Coronary artery (tissue), 2 donors: ENCODE measurements at regions not wholly inside any gene's neighbourhood (a gene's known extent, or its start where the extent isn't known, plus 50 kb on each side); places are given as distances from the start of the nearest gene placed in this dataset.
"Not testable (repeated sequence)": the region's sequence is repeated elsewhere in the genome, so short reads cannot be mapped to it uniquely, and the experiment has no call there.

ENCODE experiments used
- DNase-seq: peaks from one replicate; pipeline ENCODE4 v3.0.0-alpha.2; 2017; ENCODE audit warnings: low spot score
- H3K27ac ChIP-seq, 2 donors: fragments of 200-600 bp; sonication (generic); one replicate each; pipeline ENCODE4 v1.5.1; 2016 to 2019
- H3K4me3 ChIP-seq: fragments of 200-600 bp; sonication (generic); 2 replicates; pipeline ENCODE4 v1.5.1; 2016; ENCODE audit warnings: mild to moderate bottlenecking, moderate library complexity
- CTCF ChIP-seq: fragments of 200-600 bp; sonication (generic); IDR thresholded peaks from one replicate; pipeline ENCODE4 v1.5.1; 2019; ENCODE audit warnings: antibody characterized with exemption

- H3K4me3 ChIP-seq = peak overlapping the region; percentile 70
- peak overlapping the region; percentile 54 to 88 for H3K27ac ChIP-seq
- no peak for DNase-seq
- TF ChIP-seq CTCF = no peak
Observed at GRCh38 chr15:99487337-99487730, 78.5 kb upstream of the MEF2A start.

- no peak for DNase-seq
- Histone ChIP-seq H3K27ac (no peak overlapping the region), H3K4me3 (no peak overlapping the region)
- no peak for TF ChIP-seq CTCF
Observed at GRCh38 chr15:99492275-99492674, 73.5 kb upstream of the MEF2A start.

- TF ChIP-seq CTCF = no peak
- no peak for DNase-seq
- Histone ChIP-seq H3K4me3 (no peak overlapping the region), H3K27ac (no peak overlapping the region)
Observed at GRCh38 chr15:99492716-99493115, 73.1 kb upstream of the MEF2A start.

DNA sequence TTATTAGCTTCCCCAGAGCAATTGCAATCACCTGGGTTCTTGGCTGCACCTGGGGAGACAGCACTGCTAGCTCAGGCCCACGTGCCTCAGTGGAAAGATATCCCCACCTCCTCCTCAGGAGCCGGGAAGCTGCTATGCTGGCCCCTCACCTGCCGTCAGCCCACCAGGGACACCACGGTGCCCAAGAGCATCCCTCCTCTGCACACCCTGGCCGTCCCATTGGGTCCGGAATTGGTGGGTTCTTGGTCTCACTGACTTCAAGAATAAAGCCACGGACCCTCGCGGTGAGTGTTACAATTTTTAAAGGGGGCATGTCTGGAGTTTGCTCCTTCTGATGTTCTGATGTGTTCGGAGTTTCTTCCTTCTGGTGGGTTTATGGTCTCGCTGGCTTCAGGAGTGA lies 72.3 kb upstream of the MEF2A start:
- DNase-seq = no peak
- no peak overlapping the region for H3K4me3 ChIP-seq
- no peak overlapping the region for H3K27ac ChIP-seq
- TF ChIP-seq CTCF = no peak

DNA sequence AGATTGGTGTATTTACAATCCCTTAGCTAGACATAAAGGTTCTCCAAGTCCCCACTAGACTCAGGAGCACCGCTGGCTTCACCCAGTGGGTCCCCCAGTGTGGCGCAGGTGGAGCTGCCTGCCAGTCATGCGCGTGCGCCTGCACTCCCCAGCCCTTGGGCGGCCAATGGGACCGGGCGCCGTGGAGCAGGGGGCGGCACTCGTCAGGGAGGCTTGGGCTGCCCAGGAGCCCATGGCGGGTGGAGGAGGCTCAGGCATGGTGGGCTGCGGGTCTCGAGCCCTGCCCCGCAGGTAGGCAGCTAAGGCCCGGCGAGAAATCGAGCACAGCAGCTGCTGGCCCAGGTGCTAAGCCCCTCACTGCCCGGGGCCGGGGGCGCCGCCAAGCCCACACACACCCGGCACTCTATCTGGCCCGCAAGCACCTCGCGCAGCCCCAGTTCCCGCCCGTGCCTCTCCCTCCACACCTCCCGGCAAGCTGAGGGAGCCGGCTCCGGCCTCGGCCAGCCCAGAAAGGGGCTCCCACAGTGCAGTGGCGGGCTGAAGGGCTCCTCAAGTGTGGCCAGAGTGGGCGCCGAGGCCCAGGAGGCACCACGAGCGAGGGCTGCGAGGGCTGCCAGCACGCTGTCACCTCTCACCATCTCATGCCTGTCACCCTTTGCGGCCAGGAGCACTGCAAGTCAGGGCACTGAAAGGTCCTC lies 71.1 kb upstream of the MEF2A start:
- DNase-seq, H3K4me3 ChIP-seq, H3K27ac ChIP-seq: not testable (repeated sequence)

GRCh38 chr15:99495430-99496301 lies 70.1 kb upstream of the MEF2A start:
- no peak overlapping the region for H3K27ac ChIP-seq
- no peak for DNase-seq
- TF ChIP-seq CTCF = no peak
- no peak overlapping the region for H3K4me3 ChIP-seq

GRCh38 chr15:99496302-99496629 lies 69.5 kb upstream of the MEF2A start:
- no peak for TF ChIP-seq CTCF
- Histone ChIP-seq H3K27ac (no peak overlapping the region), H3K4me3 (no peak overlapping the region)
- no peak for DNase-seq
